ENCODE measurements at regions not wholly inside any gene's neighbourhood (a gene's known extent, or its start where the extent isn't known, plus 50 kb on each side); places are given as distances from the start of the nearest gene placed in this dataset.

DNA sequence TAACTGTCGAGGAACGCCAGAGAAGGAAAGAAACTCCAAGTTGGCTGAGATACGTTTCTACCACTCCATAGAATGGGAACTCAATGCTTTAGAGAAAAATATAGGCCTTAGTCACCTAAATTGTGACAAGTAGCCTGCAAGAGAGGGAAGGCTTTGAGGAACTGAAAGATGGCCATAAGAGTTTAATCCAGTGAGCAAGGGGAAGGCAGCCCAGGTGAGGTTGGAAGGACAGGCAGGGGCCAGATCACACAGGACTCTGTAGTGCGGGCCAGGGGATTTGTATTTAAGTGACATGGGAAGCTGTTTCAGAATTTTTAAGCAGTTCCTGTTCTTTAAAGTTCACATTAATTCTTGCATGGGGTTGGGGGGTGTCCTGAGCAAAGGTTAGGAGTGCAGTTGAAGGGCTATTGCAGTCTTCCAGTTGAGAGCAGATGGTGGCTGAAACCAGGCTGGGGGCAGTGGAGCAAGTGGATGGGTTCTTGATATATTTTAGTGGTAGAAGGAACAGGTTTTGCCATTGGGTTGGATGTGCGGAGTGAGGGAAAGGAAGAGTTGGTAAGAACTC lies 138.9 kb upstream of the PELI1 start:
- TF ChIP-seq POLR2AphosphoS5 (IDR thresholded peaks at IDR 0.05) (no peak), POLR2A (IDR thresholded peaks at IDR 0.05) (no peak)
- TF ChIP-seq, protein P1, sequence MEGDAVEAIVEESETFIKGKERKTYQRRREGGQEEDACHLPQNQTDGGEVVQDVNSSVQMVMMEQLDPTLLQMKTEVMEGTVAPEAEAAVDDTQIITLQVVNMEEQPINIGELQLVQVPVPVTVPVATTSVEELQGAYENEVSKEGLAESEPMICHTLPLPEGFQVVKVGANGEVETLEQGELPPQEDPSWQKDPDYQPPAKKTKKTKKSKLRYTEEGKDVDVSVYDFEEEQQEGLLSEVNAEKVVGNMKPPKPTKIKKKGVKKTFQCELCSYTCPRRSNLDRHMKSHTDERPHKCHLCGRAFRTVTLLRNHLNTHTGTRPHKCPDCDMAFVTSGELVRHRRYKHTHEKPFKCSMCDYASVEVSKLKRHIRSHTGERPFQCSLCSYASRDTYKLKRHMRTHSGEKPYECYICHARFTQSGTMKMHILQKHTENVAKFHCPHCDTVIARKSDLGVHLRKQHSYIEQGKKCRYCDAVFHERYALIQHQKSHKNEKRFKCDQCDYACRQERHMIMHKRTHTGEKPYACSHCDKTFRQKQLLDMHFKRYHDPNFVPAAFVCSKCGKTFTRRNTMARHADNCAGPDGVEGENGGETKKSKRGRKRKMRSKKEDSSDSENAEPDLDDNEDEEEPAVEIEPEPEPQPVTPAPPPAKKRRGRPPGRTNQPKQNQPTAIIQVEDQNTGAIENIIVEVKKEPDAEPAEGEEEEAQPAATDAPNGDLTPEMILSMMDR (IDR thresholded peaks at IDR 0.05), result no peak
- DNase-seq (ENCODE audit: low spot score in 2 of 2), result no peak
- H3K36me3 ChIP-seq, result no peaks in the 10 kb centered on the region
- no peaks in the 10 kb centered on the region for H3K27me3 ChIP-seq
- H3K4me3 ChIP-seq, result no peak overlapping the region
- intact Hi-C loops (cut with DNase I; ENCODE audit: low total_unique reads), result no loop called here
- peaks cover 0 to 3% of the 10 kb centered on the region in 2 donors for H3K4me1 ChIP-seq
- no peaks in the 10 kb centered on the region for H3K9me3 ChIP-seq
- H3K27ac ChIP-seq, result peak overlapping the region in 1 of 2 donors; percentile 70

- Histone ChIP-seq H3K27me3 (no peaks in the 10 kb centered on the region), H3K27ac (peak overlapping the region in 1 of 2 donors; percentile 70), H3K9me3 (no peaks in the 10 kb centered on the region), H3K4me1 (peaks cover 0 to 3% of the 10 kb centered on the region in 2 donors), H3K4me3 (peak overlapping the region in 1 of 3 donors; percentile 7), H3K36me3 (no peaks in the 10 kb centered on the region)
- intact Hi-C loops (cut with DNase I; ENCODE audit: low total_unique reads), result no loop called here
- no peak for DNase-seq (ENCODE audit: low spot score in 2 of 2)
- TF ChIP-seq POLR2AphosphoS5 (IDR thresholded peaks at IDR 0.05), result no peak
- TF ChIP-seq, protein P1 (IDR thresholded peaks at IDR 0.05), result no peak
Observed at GRCh38 chr2:64283641-64284361, 139.6 kb upstream of the PELI1 start.

DNA sequence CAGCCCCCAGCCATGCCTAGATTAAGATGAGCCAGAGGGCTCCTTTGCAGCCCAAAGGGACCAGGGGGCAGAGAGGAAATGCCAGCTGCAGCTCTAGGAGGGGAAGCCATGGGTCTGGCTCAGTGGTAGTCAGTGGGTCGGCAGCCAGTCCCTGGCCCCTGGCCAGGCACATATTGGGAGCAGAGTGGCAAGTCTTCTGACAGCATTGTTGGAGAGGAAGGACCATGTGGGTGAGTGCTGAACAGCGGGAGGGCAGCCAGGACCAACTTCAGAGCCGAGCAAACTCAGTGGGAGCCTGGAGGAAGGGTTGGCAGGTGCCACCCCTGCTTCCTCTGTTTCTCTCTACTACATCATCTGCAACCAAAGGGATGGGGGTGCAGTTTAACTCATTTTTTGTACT lies 140.5 kb upstream of the PELI1 start:
- DNase-seq (ENCODE audit: low spot score in 2 of 2), result no peak
- TF ChIP-seq, protein P1 (IDR thresholded peaks at IDR 0.05), result no peak
- TF ChIP-seq POLR2A (IDR thresholded peaks at IDR 0.05), result no peak
- no peak for TF ChIP-seq POLR2AphosphoS5 (IDR thresholded peaks at IDR 0.05)
- H3K4me1 ChIP-seq, result peaks cover 0 to 3% of the 10 kb centered on the region in 2 donors
- H3K36me3 ChIP-seq, result no peaks in the 10 kb centered on the region
- intact Hi-C loops (cut with DNase I; ENCODE audit: low total_unique reads), result no loop called here
- no peak overlapping the region for H3K27ac ChIP-seq
- no peaks in the 10 kb centered on the region for H3K9me3 ChIP-seq
- H3K4me3 ChIP-seq, result no peak overlapping the region
- H3K27me3 ChIP-seq, result no peaks in the 10 kb centered on the region

DNA sequence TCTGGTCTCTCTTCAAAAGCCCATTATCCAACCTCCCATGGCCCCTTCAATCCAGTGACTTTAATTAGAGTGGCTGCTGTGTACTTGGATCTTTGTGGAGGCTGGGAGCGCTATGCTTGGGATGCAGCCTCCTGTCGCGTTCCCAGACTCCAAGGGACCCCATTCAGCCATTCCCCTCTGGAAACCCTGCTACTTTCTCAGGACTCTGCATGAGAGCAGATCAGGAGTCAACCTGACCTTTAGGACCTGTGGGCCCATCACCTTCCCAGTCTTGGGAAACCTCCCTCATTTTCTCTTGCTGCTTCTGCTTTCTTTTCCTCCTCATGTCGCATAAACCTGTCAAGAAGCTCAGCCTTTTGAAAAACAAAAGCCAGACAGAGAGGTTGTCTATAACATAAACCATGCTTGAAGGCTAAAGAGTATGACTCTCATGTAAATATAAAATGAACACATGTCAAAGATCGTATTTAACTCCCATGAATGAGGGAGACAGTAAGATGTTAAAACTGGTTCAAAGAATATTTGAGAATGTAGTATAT lies 143.1 kb upstream of the PELI1 start:
- no peak overlapping the region for H3K4me3 ChIP-seq
- no peaks in the 10 kb centered on the region for H3K27me3 ChIP-seq
- intact Hi-C loops (cut with DNase I; ENCODE audit: low total_unique reads), result no loop called here
- no peak for DNase-seq (ENCODE audit: low spot score in 2 of 2)
- TF ChIP-seq, protein P1 (IDR thresholded peaks at IDR 0.05), result no peak
- TF ChIP-seq POLR2AphosphoS5 (IDR thresholded peaks at IDR 0.05) (no peak), POLR2A (IDR thresholded peaks at IDR 0.05) (no peak)
- H3K27ac ChIP-seq, result no peak overlapping the region
- no peaks in the 10 kb centered on the region for H3K36me3 ChIP-seq
- H3K4me1 ChIP-seq, result peaks cover 0 to 3% of the 10 kb centered on the region in 2 donors
- H3K9me3 ChIP-seq, result no peaks in the 10 kb centered on the region

Data from breast epithelium (tissue), 4 donors.